ENCODE measurements at regions not wholly inside any gene's neighbourhood (a gene's known extent, or its start where the extent isn't known, plus 50 kb on each side); places are given as distances from the start of the nearest gene placed in this dataset.

DNA sequence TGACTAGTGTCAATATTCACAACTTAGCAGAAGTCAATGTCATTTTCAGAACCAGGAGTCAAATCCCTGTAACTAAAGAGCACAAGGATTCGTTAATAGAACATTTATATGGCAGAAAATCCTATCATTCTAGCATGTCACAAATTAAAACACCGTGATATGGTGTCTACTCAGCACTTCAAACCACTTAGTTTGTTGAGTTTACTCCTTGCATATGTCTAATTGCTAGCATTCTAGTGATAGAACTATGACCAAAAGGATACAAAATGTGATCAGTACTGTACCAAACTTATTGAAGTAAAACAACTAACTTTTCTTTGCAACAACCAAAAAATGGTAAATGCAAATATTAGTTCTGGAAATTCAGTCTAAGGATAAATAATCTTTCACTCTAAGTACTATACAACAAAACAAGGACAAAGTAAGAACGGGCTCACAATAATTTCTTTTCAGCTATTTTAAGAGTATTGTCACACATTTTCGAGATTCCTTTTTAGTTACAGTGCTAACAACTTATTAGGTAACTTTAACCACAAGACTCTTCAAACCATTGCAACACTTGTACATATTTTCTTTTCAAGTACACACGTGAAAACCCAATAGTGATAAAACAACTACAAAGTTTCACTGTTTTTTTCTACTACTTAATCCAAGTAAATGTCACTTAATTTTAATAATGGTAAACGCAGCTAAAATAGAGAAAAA, 845.2 kb upstream of the CDH10 start:
- BruUV-seq (replicated peaks): no TSS peak
- Mint-ChIP-seq H3K36me3 (ENCODE audit: insufficient read depth, unreplicated experiment) (no peaks in the 10 kb centered on the region), H3K27ac (ENCODE audit: unreplicated experiment) (no peak overlapping the region), H3K27me3 (ENCODE audit: insufficient read depth, unreplicated experiment) (no peaks in the 10 kb centered on the region), H3K4me3 (ENCODE audit: unreplicated experiment) (no peak overlapping the region), H3K9me3 (ENCODE audit: unreplicated experiment) (peaks cover 12% of the 10 kb centered on the region), H3K4me1 (ENCODE audit: low read depth, unreplicated experiment) (no peaks in the 10 kb centered on the region)
- TF ChIP-seq, protein P1, sequence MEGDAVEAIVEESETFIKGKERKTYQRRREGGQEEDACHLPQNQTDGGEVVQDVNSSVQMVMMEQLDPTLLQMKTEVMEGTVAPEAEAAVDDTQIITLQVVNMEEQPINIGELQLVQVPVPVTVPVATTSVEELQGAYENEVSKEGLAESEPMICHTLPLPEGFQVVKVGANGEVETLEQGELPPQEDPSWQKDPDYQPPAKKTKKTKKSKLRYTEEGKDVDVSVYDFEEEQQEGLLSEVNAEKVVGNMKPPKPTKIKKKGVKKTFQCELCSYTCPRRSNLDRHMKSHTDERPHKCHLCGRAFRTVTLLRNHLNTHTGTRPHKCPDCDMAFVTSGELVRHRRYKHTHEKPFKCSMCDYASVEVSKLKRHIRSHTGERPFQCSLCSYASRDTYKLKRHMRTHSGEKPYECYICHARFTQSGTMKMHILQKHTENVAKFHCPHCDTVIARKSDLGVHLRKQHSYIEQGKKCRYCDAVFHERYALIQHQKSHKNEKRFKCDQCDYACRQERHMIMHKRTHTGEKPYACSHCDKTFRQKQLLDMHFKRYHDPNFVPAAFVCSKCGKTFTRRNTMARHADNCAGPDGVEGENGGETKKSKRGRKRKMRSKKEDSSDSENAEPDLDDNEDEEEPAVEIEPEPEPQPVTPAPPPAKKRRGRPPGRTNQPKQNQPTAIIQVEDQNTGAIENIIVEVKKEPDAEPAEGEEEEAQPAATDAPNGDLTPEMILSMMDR (IDR thresholded peaks at IDR 0.05; ENCODE audit: insufficient read depth in 1 of 2, low read depth in 1 of 2, low read length in 1 of 2, severe bottlenecking in 1 of 2, unreplicated experiment in 1 of 2): no peak
- ChIA-PET CTCF (no interaction called here), POLR2A (no interaction called here)
- 0 out of 2 replicates have a peak, but pooled peaks cover 4% of the 10 kb centered on the region for H3K4me1 ChIP-seq
- no peak overlapping the region for H3K4me3 ChIP-seq (ENCODE audit: low read depth, low read length)
- H3K27me3 ChIP-seq (replicated peaks; ENCODE audit: control insufficient read depth, insufficient read depth, low read length): no peaks in the 10 kb centered on the region
- DNase-seq: no peak
- H3K9me3 ChIP-seq: no peaks in the 10 kb centered on the region
- intact Hi-C loops (cut with micrococcal nuclease; ENCODE audit: unreplicated experiment): no loop called here
- no peaks in the 10 kb centered on the region for H3K36me3 ChIP-seq (ENCODE audit: control insufficient read depth, insufficient read depth, low read length)

DNA sequence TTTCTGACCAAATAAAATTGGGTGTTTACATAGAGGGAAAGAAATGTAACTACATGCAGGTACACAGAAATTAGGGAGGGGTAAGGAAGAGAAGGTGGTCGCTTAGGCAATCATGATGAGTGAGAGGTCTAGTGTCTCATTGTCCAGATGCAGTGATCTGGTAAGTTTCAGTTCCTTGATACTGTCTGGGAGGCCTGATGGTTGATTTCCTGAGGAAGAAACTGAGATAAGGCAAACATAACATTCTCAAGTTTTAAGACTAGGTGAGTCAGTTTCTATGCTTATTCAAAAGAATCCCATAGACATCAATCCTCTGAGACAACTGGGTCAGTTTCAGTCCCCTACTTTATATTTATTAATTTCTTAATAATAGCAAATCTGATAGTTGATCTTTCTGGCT, 843.3 kb upstream of the CDH10 start:
- 0 out of 2 replicates have a peak, but pooled peaks cover 4% of the 10 kb centered on the region for H3K4me1 ChIP-seq
- no peak for DNase-seq
- BruUV-seq (replicated peaks): no TSS peak
- no peaks in the 10 kb centered on the region for H3K4me1 Mint-ChIP-seq (ENCODE audit: low read depth, unreplicated experiment)
- no peaks in the 10 kb centered on the region for H3K27me3 Mint-ChIP-seq (ENCODE audit: insufficient read depth, unreplicated experiment)
- ChIA-PET CTCF (no interaction called here), POLR2A (no interaction called here)
- H3K9me3 Mint-ChIP-seq (ENCODE audit: unreplicated experiment): peaks cover 19% of the 10 kb centered on the region
- H3K9me3 ChIP-seq: no peaks in the 10 kb centered on the region; the same call in 1 of the 2 replicates
- H3K4me3 Mint-ChIP-seq (ENCODE audit: unreplicated experiment): no peak overlapping the region
- TF ChIP-seq, protein P1 (IDR thresholded peaks at IDR 0.05; ENCODE audit: insufficient read depth in 1 of 2, low read depth in 1 of 2, low read length in 1 of 2, severe bottlenecking in 1 of 2, unreplicated experiment in 1 of 2): no peak
- no peaks in the 10 kb centered on the region for H3K27me3 ChIP-seq (replicated peaks; ENCODE audit: control insufficient read depth, insufficient read depth, low read length)
- intact Hi-C loops (cut with micrococcal nuclease; ENCODE audit: unreplicated experiment): no loop called here
- H3K4me3 ChIP-seq (ENCODE audit: low read depth, low read length): no peak overlapping the region
- H3K36me3 Mint-ChIP-seq (ENCODE audit: insufficient read depth, unreplicated experiment): no peaks in the 10 kb centered on the region
- H3K27ac Mint-ChIP-seq (ENCODE audit: unreplicated experiment): no peak overlapping the region
- no peaks in the 10 kb centered on the region for H3K36me3 ChIP-seq (ENCODE audit: control insufficient read depth, insufficient read depth, low read length)

DNA sequence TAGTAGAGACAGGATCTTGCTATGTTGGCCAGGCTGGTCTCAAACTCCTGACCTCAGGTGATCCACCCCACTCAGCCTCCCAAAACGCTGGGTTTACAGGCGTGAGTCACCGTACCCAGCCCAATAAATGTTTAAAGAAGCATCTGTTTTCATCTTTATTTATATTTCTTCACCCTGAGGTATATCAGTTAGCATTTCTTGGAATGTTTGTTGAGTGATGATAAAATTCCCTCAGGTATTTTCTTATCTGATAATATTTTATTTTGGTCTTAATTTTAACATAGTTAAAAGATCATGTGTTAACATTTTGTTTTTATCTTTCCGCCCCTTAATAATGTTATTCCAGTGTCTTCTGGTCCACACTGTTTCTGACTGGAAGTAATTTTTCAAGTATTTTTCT, 839.6 kb upstream of the CDH10 start:
- BruUV-seq (replicated peaks): no TSS peak
- Histone ChIP-seq H3K4me1 (no peaks in the 10 kb centered on the region), H3K27me3 (replicated peaks; ENCODE audit: control insufficient read depth, insufficient read depth, low read length) (no peaks in the 10 kb centered on the region), H3K36me3 (ENCODE audit: control insufficient read depth, insufficient read depth, low read length) (no peaks in the 10 kb centered on the region), H3K9me3 (no peaks in the 10 kb centered on the region; the same call in 1 of the 2 replicates), H3K4me3 (ENCODE audit: low read depth, low read length) (no peak overlapping the region)
- Mint-ChIP-seq H3K27ac (ENCODE audit: unreplicated experiment) (no peak overlapping the region), H3K36me3 (ENCODE audit: insufficient read depth, unreplicated experiment) (no peaks in the 10 kb centered on the region), H3K27me3 (ENCODE audit: insufficient read depth, unreplicated experiment) (no peaks in the 10 kb centered on the region), H3K4me1 (ENCODE audit: low read depth, unreplicated experiment) (no peaks in the 10 kb centered on the region), H3K9me3 (ENCODE audit: unreplicated experiment) (peaks cover 19% of the 10 kb centered on the region), H3K4me3 (ENCODE audit: unreplicated experiment) (no peak overlapping the region)
- DNase-seq: no peak
- CTCF ChIA-PET: no interaction called here
- intact Hi-C loops (cut with micrococcal nuclease; ENCODE audit: unreplicated experiment): no loop called here
- TF ChIP-seq, protein P1 (IDR thresholded peaks at IDR 0.05; ENCODE audit: insufficient read depth in 1 of 2, low read depth in 1 of 2, low read length in 1 of 2, severe bottlenecking in 1 of 2, unreplicated experiment in 1 of 2): no peak
- POLR2A ChIA-PET: no interaction called here
